ENCODE measurements at regions not wholly inside any gene's neighbourhood (a gene's known extent, or its start where the extent isn't known, plus 50 kb on each side); places are given as distances from the start of the nearest gene placed in this dataset.

GRCh38 chr14:38723959-38724358, 379.1 kb downstream of the SEC23A start:
- CTCF ChIA-PET: interaction anchor here (1.6 to 2.6 kb wide), 2 partner anchors 144 to 292 kb away, joined by 6 to 10 read pairs; no protein-coding TSS in a partner anchor

GRCh38 chr14:38723277-38723676, 379.8 kb downstream of the SEC23A start:
- TF ChIP-seq ELF4 (IDR thresholded peaks at IDR 0.05) (no peak), FOXA1 (IDR thresholded peaks at IDR 0.05) (no peak), BHLHE40 (IDR thresholded peaks at IDR 0.05; ENCODE audit: borderline replicate concordance) (no peak), SP1 (IDR thresholded peaks at IDR 0.05) (no peak), SUZ12 (IDR thresholded peaks at IDR 0.05) (no peak), FOXK2 (IDR thresholded peaks at IDR 0.05) (no peak), PKNOX1 (IDR thresholded peaks at IDR 0.05) (no peak), ARNT (IDR thresholded peaks at IDR 0.05) (no peak)
- DNase-seq (ENCODE audit: extremely low spot score): no peak
- ChIA-PET CTCF (interaction anchor here (0.6 to 2.2 kb wide), 2 partner anchors 292 to 773 kb away, joined by 4 to 10 read pairs; no protein-coding TSS in a partner anchor), POLR2A (no interaction called here)

More at GRCh38 chr14:38723959-38724358, 379.1 kb downstream of the SEC23A start:
- POLR2A ChIA-PET: no interaction called here
- no peak for DNase-seq (ENCODE audit: extremely low spot score)
- TF ChIP-seq FOXA1 (IDR thresholded peaks at IDR 0.05) (no peak), FOXM1 (IDR thresholded peaks at IDR 0.05; ENCODE audit: borderline replicate concordance) (no peak), ARNT (IDR thresholded peaks at IDR 0.05) (no peak), L3MBTL2 (conservative IDR thresholded peaks at IDR 0.05) (no peak), PKNOX1 (IDR thresholded peaks at IDR 0.05) (peak; percentile 31; the same call in 1 of the 2 replicates)

- POLR2A ChIA-PET: no interaction called here
- no peak for TF ChIP-seq ZNF384 (IDR thresholded peaks at IDR 0.05)
- no peak for TF ChIP-seq LEF1 (IDR thresholded peaks at IDR 0.05; ENCODE audit: borderline replicate concordance)
- TF ChIP-seq SUZ12 (IDR thresholded peaks at IDR 0.05): no peak
- no peak for TF ChIP-seq L3MBTL2 (conservative IDR thresholded peaks at IDR 0.05)
- TF ChIP-seq HDGF (IDR thresholded peaks at IDR 0.05; ENCODE audit: borderline replicate concordance): no peak
- TF ChIP-seq FOXA1 (IDR thresholded peaks at IDR 0.05): no peak
- no peak for TF ChIP-seq TARDBP (IDR thresholded peaks at IDR 0.05)
- no peak for TF ChIP-seq ELF4 (IDR thresholded peaks at IDR 0.05)
- TF ChIP-seq FOXM1 (IDR thresholded peaks at IDR 0.05; ENCODE audit: borderline replicate concordance): no peak
- no peak for TF ChIP-seq PKNOX1 (IDR thresholded peaks at IDR 0.05)
- no peak for TF ChIP-seq BHLHE40 (IDR thresholded peaks at IDR 0.05; ENCODE audit: borderline replicate concordance)
- TF ChIP-seq NFRKB (IDR thresholded peaks at IDR 0.05): no peak
- no peak for TF ChIP-seq ARNT (IDR thresholded peaks at IDR 0.05)
- TF ChIP-seq CTBP1 (IDR thresholded peaks at IDR 0.05; ENCODE audit: borderline replicate concordance): no peak
- no peak for TF ChIP-seq SP1 (IDR thresholded peaks at IDR 0.05)
- no peak for TF ChIP-seq FOXK2 (IDR thresholded peaks at IDR 0.05)
- peak; percentile 57 for DNase-seq (ENCODE audit: extremely low spot score)
- CTCF ChIA-PET: interaction anchor here (0.5 to 2.2 kb wide), 9 partner anchors 9 to 313 kb away, joined by 3 to 10 read pairs (median 5); no protein-coding TSS in a partner anchor
Observed at GRCh38 chr14:38721822-38722431, 381.1 kb downstream of the SEC23A start.

GRCh38 chr14:38718519-38718918, 384.5 kb downstream of the SEC23A start:
- TF ChIP-seq LEF1 (IDR thresholded peaks at IDR 0.05; ENCODE audit: borderline replicate concordance) (no peak), BHLHE40 (IDR thresholded peaks at IDR 0.05; ENCODE audit: borderline replicate concordance) (no peak), FOXM1 (IDR thresholded peaks at IDR 0.05; ENCODE audit: borderline replicate concordance) (no peak), ZNF384 (IDR thresholded peaks at IDR 0.05) (no peak), PKNOX1 (IDR thresholded peaks at IDR 0.05) (no peak), HDGF (IDR thresholded peaks at IDR 0.05; ENCODE audit: borderline replicate concordance) (no peak), FOXK2 (IDR thresholded peaks at IDR 0.05) (no peak), CTBP1 (IDR thresholded peaks at IDR 0.05; ENCODE audit: borderline replicate concordance) (no peak)
- ChIA-PET POLR2A (no interaction called here), CTCF (no interaction called here)
- no peak for DNase-seq (ENCODE audit: extremely low spot score)

- no peak for DNase-seq (ENCODE audit: extremely low spot score)
- ChIA-PET CTCF (no interaction called here), POLR2A (no interaction called here)
- TF ChIP-seq ZNF384 (IDR thresholded peaks at IDR 0.05) (no peak), FOXA1 (IDR thresholded peaks at IDR 0.05) (no peak), PKNOX1 (IDR thresholded peaks at IDR 0.05) (no peak), NFRKB (IDR thresholded peaks at IDR 0.05) (no peak), ELF4 (IDR thresholded peaks at IDR 0.05) (no peak)
Observed at GRCh38 chr14:38716926-38717325, 386.1 kb downstream of the SEC23A start.

GRCh38 chr14:38710881-38711280, 392.2 kb downstream of the SEC23A start:
- ChIA-PET CTCF (no interaction called here), POLR2A (no interaction called here)
- DNase-seq (ENCODE audit: extremely low spot score): no peak
- TF ChIP-seq SP1 (IDR thresholded peaks at IDR 0.05) (no peak), PKNOX1 (IDR thresholded peaks at IDR 0.05) (no peak), NFRKB (IDR thresholded peaks at IDR 0.05) (no peak), LEF1 (IDR thresholded peaks at IDR 0.05; ENCODE audit: borderline replicate concordance) (no peak), ZNF384 (IDR thresholded peaks at IDR 0.05) (no peak), FOXA1 (IDR thresholded peaks at IDR 0.05) (no peak), CTBP1 (IDR thresholded peaks at IDR 0.05; ENCODE audit: borderline replicate concordance) (no peak), ELF4 (IDR thresholded peaks at IDR 0.05) (no peak), FOXM1 (IDR thresholded peaks at IDR 0.05; ENCODE audit: borderline replicate concordance) (no peak), BHLHE40 (IDR thresholded peaks at IDR 0.05; ENCODE audit: borderline replicate concordance) (no peak), FOXK2 (IDR thresholded peaks at IDR 0.05) (no peak), L3MBTL2 (conservative IDR thresholded peaks at IDR 0.05) (no peak), TARDBP (IDR thresholded peaks at IDR 0.05) (no peak), HDGF (IDR thresholded peaks at IDR 0.05; ENCODE audit: borderline replicate concordance) (no peak), ARNT (IDR thresholded peaks at IDR 0.05) (no peak), SUZ12 (IDR thresholded peaks at IDR 0.05) (no peak)
